ENCODE measurements at regions not wholly inside any gene's neighbourhood (a gene's known extent, or its start where the extent isn't known, plus 50 kb on each side); places are given as distances from the start of the nearest gene placed in this dataset.
"Not testable (repeated sequence)": the region's sequence is repeated elsewhere in the genome, so short reads cannot be mapped to it uniquely, and the experiment has no call there.

DNA sequence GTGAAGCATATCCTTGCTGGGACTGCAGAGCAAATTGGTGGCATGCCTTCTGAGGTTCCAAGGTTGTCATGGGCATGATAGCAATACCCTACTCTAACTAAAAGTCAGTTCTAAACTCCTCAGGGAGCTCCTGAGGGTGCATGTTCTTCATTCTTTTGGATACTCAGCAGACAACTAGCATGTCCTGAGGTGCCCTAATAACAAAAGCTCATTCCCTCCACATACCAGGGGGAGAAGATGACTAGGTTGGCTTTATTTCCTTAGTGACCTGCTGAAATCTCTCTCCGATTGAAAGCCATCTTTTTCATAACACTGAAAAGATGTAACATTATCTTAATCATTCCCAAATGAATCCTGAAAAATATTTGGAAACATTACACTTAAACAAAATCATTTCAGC lies 188.7 kb upstream of the IGF1 start:
- DNase-seq (ENCODE audit: low spot score): no peak
- TF ChIP-seq CTCF (IDR thresholded peaks at IDR 0.05; ENCODE audit: extremely low read depth, missing control alignments): no peak

GRCh38 chr12:102666176-102666575 lies 185.8 kb upstream of the IGF1 start:
- not testable (repeated sequence) for DNase-seq (ENCODE audit: low spot score)

DNA sequence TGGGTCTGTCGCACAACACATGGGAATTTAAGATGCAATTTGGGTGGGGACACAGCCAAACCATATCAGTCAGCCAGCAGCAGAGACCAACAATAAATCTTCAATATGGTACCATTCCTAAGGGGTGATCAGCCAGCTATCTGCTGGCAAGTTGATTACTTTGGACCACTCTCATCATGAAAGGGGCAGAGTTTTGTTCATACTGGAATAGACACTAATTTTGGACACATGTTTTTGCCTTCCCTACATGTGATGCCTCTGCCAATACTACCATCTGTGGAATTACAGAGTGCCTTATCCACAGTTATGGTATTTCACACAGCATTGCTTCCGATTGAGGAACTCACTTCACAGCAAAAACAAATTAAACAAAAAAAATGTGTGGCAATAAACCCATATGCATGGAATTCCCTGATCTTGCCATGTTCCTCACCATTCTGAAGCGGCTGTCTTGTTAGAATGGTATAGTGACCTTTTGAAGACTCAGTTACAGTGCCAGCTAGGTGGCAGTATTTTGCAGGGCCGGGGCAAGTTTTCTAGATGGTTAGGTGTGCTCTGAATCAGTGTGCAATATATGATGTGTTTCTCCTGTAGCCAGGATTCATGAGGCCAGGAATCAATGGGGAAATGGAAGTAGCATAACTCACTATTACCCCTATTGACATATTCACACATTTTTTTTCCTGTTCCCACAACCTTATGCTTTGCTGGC lies 179.0 kb upstream of the IGF1 start:
- no peak for TF ChIP-seq CTCF (IDR thresholded peaks at IDR 0.05; ENCODE audit: extremely low read depth, missing control alignments)
- DNase-seq (ENCODE audit: low spot score): no peak

- DNase-seq (ENCODE audit: low spot score): no peak
- TF ChIP-seq CTCF (IDR thresholded peaks at IDR 0.05; ENCODE audit: extremely low read depth, missing control alignments): no peak
Observed at GRCh38 chr12:102653406-102653805, 173.0 kb upstream of the IGF1 start.

DNA sequence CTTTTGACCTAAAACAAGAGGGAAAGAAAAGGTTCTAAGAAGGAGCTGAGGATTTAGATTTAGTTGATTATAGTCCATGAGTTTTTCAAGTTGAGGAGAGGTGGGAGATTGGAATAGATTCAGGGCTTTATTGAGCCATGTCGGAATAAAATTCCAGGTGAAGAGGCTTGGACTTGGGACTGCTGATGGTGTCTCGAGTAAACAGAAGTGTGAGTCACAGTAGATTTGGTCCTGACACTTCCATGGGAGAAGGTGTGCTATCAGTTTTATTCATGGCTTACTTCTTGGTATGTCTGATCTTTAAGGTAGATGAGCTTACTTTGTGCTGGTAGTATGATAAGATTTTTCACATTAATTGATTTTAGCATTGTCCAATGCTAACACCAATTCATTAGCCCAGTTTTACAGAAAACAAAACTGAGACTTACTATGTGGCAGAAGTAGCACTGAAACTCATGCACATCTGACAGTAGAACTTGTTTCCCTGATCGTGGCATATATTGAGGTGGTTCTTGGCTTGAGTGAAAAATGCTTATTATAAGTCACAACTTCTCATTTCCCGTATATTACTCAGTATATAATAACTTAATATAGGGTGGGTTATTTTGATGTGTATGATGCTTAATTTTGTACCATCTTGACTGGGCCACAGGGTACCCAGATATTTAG lies 172.4 kb upstream of the IGF1 start:
- no peak for DNase-seq (ENCODE audit: low spot score)
- TF ChIP-seq CTCF (IDR thresholded peaks at IDR 0.05; ENCODE audit: extremely low read depth, missing control alignments): no peak

DNA sequence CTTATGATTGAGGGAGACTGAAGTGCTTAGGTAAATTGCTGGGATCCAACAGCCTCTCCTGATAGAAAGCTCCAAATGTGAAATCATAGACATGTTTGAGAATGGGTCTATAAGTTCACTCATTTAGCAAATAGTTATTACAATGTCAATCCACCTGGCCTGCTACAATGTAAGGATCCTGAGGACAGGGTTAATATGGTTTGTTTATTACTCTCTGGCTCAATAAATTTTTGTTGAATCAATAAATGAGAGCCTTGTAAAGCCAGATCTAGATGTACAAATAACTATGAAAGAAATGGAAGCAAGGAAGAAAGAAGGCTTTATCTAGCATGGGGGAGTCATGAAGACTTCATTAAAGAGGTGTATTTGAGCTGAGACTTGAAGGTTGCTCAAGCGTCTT lies 165.6 kb upstream of the IGF1 start:
- no peak for TF ChIP-seq CTCF (IDR thresholded peaks at IDR 0.05; ENCODE audit: extremely low read depth, missing control alignments)
- no peak for DNase-seq (ENCODE audit: low spot score)

- TF ChIP-seq CTCF (IDR thresholded peaks at IDR 0.05; ENCODE audit: extremely low read depth, missing control alignments): no peak
- DNase-seq (ENCODE audit: low spot score): no peak
Observed at GRCh38 chr12:102643879-102644575, 163.7 kb upstream of the IGF1 start.
